ENCODE measurements at regions not wholly inside any gene's neighbourhood (a gene's known extent, or its start where the extent isn't known, plus 50 kb on each side); places are given as distances from the start of the nearest gene placed in this dataset.

GRCh38 chr15:29331669-29332068 is 62.0 kb upstream of the NSMCE3 start:
- TF ChIP-seq, protein P1, sequence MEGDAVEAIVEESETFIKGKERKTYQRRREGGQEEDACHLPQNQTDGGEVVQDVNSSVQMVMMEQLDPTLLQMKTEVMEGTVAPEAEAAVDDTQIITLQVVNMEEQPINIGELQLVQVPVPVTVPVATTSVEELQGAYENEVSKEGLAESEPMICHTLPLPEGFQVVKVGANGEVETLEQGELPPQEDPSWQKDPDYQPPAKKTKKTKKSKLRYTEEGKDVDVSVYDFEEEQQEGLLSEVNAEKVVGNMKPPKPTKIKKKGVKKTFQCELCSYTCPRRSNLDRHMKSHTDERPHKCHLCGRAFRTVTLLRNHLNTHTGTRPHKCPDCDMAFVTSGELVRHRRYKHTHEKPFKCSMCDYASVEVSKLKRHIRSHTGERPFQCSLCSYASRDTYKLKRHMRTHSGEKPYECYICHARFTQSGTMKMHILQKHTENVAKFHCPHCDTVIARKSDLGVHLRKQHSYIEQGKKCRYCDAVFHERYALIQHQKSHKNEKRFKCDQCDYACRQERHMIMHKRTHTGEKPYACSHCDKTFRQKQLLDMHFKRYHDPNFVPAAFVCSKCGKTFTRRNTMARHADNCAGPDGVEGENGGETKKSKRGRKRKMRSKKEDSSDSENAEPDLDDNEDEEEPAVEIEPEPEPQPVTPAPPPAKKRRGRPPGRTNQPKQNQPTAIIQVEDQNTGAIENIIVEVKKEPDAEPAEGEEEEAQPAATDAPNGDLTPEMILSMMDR (IDR thresholded peaks at IDR 0.05), result no peak
- TF ChIP-seq POLR2A (IDR thresholded peaks at IDR 0.05), result no peak
- TF ChIP-seq POLR2AphosphoS5 (IDR thresholded peaks at IDR 0.05; ENCODE audit: insufficient read depth in 1 of 2, low read depth in 1 of 2), result no peak

Data from vagina (tissue), 2 donors.